HL-60 (cell line): ENCODE measurements at regions not wholly inside any gene's neighbourhood (a gene's known extent, or its start where the extent isn't known, plus 50 kb on each side); places are given as distances from the start of the nearest gene placed in this dataset.
"Not testable (repeated sequence)": the region's sequence is repeated elsewhere in the genome, so short reads cannot be mapped to it uniquely, and the experiment has no call there.

Experiments
- CTCF ChIP-seq: IDR thresholded peaks from one replicate; pipeline ENCODE4 v1.5.1; 2011; ENCODE audit warnings: low read length, control low read depth, inconsistent platforms; ENCODE audit not compliant: insufficient read depth
- TF ChIP-seq, protein P1 (sequence below): IDR thresholded peaks from 2 replicates; pipeline ENCODE4 v1.6.1; 2012; ENCODE audit warnings: low read depth; ENCODE audit not compliant: insufficient replicate concordance

DNA sequence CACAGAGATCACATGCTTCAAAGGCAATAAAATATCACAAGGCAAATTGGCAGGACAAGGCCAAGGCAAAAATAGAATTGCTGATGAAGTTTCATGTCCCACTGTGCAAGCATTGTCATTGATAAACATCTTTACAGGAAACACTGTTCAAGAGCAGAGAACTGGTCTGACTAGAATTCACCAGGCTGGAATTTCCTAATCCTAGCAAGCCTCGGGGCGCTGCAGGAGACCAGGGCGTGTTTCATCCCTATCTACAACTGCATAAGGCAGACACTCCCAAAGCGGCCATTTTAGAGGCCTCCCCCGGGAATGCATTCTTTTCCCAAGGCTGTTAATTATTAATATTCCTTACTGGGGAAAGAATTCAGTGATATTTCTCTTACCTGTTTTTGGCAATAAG is 103.7 kb upstream of the GHR start:
- TF ChIP-seq CTCF, result not testable (repeated sequence)
- TF ChIP-seq, protein P1, sequence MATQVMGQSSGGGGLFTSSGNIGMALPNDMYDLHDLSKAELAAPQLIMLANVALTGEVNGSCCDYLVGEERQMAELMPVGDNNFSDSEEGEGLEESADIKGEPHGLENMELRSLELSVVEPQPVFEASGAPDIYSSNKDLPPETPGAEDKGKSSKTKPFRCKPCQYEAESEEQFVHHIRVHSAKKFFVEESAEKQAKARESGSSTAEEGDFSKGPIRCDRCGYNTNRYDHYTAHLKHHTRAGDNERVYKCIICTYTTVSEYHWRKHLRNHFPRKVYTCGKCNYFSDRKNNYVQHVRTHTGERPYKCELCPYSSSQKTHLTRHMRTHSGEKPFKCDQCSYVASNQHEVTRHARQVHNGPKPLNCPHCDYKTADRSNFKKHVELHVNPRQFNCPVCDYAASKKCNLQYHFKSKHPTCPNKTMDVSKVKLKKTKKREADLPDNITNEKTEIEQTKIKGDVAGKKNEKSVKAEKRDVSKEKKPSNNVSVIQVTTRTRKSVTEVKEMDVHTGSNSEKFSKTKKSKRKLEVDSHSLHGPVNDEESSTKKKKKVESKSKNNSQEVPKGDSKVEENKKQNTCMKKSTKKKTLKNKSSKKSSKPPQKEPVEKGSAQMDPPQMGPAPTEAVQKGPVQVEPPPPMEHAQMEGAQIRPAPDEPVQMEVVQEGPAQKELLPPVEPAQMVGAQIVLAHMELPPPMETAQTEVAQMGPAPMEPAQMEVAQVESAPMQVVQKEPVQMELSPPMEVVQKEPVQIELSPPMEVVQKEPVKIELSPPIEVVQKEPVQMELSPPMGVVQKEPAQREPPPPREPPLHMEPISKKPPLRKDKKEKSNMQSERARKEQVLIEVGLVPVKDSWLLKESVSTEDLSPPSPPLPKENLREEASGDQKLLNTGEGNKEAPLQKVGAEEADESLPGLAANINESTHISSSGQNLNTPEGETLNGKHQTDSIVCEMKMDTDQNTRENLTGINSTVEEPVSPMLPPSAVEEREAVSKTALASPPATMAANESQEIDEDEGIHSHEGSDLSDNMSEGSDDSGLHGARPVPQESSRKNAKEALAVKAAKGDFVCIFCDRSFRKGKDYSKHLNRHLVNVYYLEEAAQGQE, result not testable (repeated sequence)
